ENCODE measurements at regions not wholly inside any gene's neighbourhood (a gene's known extent, or its start where the extent isn't known, plus 50 kb on each side); places are given as distances from the start of the nearest gene placed in this dataset.
"Not testable (repeated sequence)": the region's sequence is repeated elsewhere in the genome, so short reads cannot be mapped to it uniquely, and the experiment has no call there.

GRCh38 chr1:144516172-144516571 lies 54.7 kb upstream of the NBPF15 start:
- DNase-seq (ENCODE audit: low read depth in 4 of 4, low spot score in 3 of 4): not testable (repeated sequence)

GRCh38 chr1:144516906-144517305 lies 55.4 kb upstream of the NBPF15 start:
- not testable (repeated sequence) for DNase-seq (ENCODE audit: low read depth in 4 of 4, low spot score in 3 of 4)

GRCh38 chr1:144518439-144518838 lies 57.0 kb upstream of the NBPF15 start:
- DNase-seq (ENCODE audit: low read depth in 4 of 4, low spot score in 3 of 4): not testable (repeated sequence)

DNA sequence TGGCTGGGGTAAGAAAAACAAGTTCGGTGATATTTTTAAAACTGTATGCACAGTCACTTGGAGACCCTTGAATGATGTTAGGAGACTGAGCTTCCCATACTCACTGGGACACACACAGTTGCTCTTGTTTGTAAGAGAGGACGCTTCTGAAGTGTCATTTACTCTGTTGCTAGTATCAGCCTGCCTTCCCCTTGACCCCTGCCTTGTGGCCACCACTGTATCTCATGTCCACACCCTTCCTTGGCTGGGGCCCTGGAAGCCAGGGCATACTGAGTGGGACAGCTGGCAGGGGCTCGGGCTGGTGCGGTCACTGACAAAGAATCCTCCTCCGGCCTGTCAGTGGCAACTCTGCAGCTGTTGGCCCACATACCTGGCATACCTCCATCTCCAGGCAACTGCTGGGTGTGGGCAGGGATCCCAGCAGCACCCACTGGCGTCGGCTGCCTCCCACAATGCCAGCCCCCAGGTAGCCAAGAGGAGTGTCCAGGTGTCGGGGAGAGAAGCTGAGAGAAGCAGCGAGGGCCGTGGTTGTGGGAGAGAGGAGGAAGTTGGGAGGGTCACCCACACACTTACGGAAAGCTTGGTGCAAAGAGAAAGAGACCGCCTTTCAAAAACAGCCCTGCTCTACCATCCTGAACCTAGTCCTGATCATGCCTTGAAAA lies 58.2 kb upstream of the NBPF15 start:
- not testable (repeated sequence) for DNase-seq (ENCODE audit: low read depth in 4 of 4, low spot score in 3 of 4)

DNA sequence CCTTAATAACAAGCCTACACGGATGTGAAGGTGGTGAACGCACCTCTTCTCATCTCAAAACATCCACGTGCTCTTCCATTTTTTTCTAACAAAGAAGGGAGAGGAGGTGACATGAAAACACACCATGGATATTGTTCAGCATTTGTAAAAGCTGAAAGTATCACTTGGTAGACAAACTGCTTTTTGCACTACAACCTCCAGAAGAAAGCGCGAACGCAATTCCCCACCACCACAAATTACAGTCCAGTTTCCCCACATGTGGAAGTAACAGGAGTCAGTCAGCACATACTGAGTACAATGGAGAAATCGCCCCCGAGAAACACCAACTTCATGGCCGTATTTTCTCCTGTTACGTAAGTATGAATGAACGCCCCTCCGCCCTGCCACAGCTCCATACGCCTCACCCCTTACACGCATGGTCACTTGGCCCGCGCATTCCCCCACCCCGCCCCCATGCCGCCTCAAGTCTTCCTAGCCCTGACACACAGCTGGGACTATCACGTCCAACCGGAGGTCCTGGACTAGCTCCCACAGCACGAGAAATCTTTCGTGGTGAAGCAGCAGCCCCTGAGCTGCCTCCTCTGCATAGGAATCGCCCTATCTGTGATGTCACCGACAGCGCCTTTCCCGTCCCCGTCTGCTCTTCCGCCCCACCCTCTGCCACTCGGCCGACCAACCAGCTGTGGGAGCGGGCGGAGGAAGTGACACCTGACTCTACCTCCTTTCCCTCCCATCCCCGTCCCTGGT lies 62.4 kb upstream of the NBPF15 start:
- DNase-seq (ENCODE audit: low read depth in 4 of 4, low spot score in 3 of 4): peak in 2 of 4 donors; percentile 10 to 25

DNA sequence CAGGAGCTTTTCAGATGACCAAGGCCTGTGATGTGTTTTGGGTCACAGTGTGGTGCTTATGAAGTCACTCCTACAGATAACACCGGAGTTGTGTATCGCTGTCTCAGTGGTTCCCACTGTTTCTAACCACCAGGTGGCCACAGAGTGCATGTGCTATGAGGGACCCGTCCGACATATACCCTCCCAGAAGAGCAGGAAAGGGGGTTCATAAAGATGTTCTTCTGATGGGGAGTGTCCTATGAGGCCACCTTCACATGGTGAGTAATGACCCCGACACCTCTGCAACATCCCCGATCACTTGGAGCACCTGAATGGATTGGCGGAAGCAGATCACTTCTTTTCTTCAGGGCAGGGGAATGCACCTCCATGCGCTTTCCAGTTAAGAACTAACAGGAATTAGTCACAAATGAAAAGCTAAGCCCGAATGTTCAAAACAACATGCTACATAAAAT lies 60.5 kb upstream of the PPIAL4F start:
- DNase-seq (ENCODE audit: low read depth in 4 of 4, low spot score in 3 of 4): not testable (repeated sequence)

- not testable (repeated sequence) for DNase-seq (ENCODE audit: low read depth in 4 of 4, low spot score in 3 of 4)
Measured at GRCh38 chr1:144533480-144533879, 59.2 kb upstream of the PPIAL4F start.

DNA sequence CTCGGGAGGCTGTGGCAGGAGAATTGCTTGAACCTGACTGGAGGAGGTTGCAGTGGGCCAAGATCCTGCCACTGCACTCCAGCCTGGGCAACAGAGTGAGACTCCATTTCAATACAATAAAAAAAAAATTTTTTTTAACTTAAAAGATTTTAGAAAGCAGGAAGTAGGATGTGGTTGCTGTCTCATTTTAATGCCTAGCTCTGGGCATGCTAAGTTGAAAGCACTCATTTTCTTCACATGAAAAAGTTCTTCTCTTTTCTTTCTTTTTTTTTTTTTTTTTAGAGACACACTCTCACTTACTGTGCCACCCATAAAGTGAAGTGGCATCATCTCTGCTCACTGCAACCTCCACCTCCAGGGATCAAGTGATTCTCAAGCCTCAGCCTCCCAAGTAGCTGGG lies 58.4 kb upstream of the PPIAL4F start:
- DNase-seq (ENCODE audit: low read depth in 4 of 4, low spot score in 3 of 4): not testable (repeated sequence)

DNA sequence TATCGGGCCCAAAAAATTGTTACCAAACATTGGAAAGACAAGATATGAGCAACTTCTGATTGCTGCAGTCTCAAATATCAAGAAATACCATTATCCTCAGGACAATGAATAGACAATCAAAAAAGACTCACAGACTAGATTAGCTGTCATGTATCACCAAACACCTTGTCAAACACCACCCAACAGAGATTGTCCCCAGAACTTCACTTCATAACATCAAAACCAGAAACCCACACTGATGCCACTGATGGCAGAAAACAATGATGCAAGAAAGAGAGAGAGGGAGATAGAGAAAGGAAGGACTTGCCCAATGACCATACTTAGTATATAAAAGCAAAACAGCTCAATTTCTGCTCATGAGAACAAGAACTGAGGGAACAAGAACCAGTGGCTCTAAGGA lies 56.0 kb upstream of the PPIAL4F start:
- DNase-seq (ENCODE audit: low read depth in 4 of 4, low spot score in 3 of 4): not testable (repeated sequence)

GRCh38 chr1:144537234-144537633 lies 55.5 kb upstream of the PPIAL4F start:
- not testable (repeated sequence) for DNase-seq (ENCODE audit: low read depth in 4 of 4, low spot score in 3 of 4)

DNA sequence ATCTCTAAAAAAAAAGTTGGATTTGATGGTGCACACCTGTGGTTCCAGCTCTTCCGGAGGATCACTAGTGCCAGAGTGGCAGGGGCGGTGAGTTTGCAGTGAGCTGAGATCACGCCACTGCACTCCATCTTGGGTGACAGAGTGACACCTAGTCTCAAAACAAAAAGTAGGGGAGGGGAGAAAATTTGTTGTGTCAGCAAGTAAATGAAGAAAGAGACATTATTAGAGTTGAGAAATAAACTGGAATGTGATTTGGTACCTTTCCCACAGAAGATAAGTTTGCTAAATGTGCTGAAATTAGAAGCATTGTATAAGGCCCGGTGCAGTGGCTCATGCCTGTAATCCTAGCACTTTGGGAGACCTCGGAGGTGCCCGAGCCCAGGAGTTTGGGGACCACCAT lies 54.0 kb upstream of the PPIAL4F start:
- DNase-seq (ENCODE audit: low read depth in 4 of 4, low spot score in 3 of 4): not testable (repeated sequence)

DNA sequence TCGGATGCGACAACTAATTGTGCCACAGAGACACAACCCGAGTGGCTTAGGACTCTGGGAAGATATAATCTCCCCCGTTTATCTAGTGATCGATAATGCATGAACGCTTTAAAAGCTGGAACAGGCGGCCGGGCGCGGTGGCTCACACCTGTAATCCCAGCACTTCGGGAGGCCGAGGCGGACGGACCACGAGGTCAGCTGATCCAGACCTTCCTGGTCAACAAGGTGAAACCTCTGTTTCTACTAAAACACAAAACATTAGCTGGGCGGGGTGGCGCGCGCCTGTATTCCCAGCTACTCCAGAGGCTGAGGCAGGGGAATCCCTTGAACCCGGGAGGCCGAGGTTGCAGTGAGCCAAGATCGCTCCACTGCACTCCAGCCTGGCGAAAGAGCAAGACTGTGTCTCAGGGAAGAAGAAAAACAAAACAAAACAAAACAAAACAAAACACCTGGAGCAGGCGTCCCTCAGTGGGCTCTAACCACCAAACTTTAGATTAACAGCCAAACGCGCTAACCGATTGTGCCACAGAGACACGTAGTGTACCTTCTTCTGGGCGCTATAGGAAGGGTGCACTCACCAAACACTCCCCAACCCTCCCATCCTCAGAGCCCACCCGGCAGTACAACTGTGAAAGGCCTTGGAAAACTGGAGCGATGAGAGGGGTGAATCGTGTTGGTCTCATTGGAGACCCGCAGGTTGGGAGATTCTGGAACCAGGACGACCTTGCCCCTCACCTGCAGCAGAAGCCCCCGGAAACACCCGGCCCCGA lies 53.3 kb upstream of the PPIAL4F start:
- not testable (repeated sequence) for DNase-seq (ENCODE audit: low read depth in 4 of 4, low spot score in 3 of 4)
